ENCODE measurements at regions not wholly inside any gene's neighbourhood (a gene's known extent, or its start where the extent isn't known, plus 50 kb on each side); places are given as distances from the start of the nearest gene placed in this dataset.

DNA sequence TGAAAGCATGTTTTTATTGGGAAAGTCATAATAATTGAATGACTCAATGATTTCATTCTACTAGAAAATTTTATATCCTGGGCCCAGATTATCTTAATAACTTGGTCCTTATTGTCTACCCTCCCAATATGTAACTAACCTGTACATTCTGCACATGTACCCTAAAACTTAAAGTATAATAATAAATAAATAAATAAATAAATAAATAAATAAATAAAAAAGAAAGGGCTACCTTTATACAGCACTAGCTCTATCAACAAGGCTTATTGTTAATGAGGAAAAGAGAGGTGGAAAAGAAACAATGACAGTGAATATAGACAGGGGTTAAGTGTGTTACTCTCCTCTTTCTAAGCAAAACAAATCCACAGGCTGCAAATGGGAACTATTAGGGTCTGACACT lies 83.6 kb downstream of the GRIN2B start:
- TF ChIP-seq POLR2A (IDR thresholded peaks at IDR 0.05; ENCODE audit: low read length) (no peak), GATA1 (IDR thresholded peaks at IDR 0.05; ENCODE audit: low read depth, low read length) (no peak)

Data from erythroblast (primary cell).